ENCODE measurements at regions not wholly inside any gene's neighbourhood (a gene's known extent, or its start where the extent isn't known, plus 50 kb on each side); places are given as distances from the start of the nearest gene placed in this dataset.

GRCh38 chr17:71283486-71283885 is 837.3 kb upstream of the SOX9 start:
- TF ChIP-seq CTCF (conservative IDR thresholded peaks at IDR 0.05; ENCODE audit: low read depth in 2 of 2) (no peak), POLR2AphosphoS5 (IDR thresholded peaks at IDR 0.05; ENCODE audit: low read depth) (no peak), EZH2phosphoT487 (IDR thresholded peaks at IDR 0.05; ENCODE audit: unreplicated experiment) (no peak), CREB1 (CRISPR knock-in tag; IDR thresholded peaks at IDR 0.05; ENCODE audit: low read depth) (no peak), NANOG (IDR thresholded peaks at IDR 0.05; ENCODE audit: borderline replicate concordance) (no peak), ZNF331 (CRISPR knock-in tag; IDR thresholded peaks at IDR 0.05; ENCODE audit: low read depth) (no peak), EZH2 (IDR thresholded peaks at IDR 0.05; ENCODE audit: low read depth, unreplicated experiment) (no peak), REST (IDR thresholded peaks at IDR 0.05; ENCODE audit: unreplicated experiment) (no peak), JUNB (IDR thresholded peaks at IDR 0.05; ENCODE audit: unreplicated experiment) (no peak), ZNF114 (CRISPR knock-in tag; IDR thresholded peaks at IDR 0.05) (no peak), ETS1 (IDR thresholded peaks at IDR 0.05) (no peak), STAT1 (IDR thresholded peaks at IDR 0.05; ENCODE audit: unreplicated experiment) (no peak), ZNF462 (CRISPR knock-in tag; IDR thresholded peaks at IDR 0.05) (no peak)

Data from GM23338 (cell line).